Endothelial cell of umbilical vein (primary cell): ENCODE measurements at regions not wholly inside any gene's neighbourhood (a gene's known extent, or its start where the extent isn't known, plus 50 kb on each side); places are given as distances from the start of the nearest gene placed in this dataset.

Source experiments
- BruUV-seq: library from RNA; stranded (reverse); fragments of 400-500 nt; replicated peaks from 2 replicates; lab custom pipeline; 2021; lab: Mats Ljungman, UMichigan
- CTCF ChIA-PET: fragments of 300-600, 350-600 bp; sonication (Branson Sonifier 250); formaldehyde crosslinking; loops from one replicate; lab custom pipeline; 2021; ENCODE audit warnings: antibody characterized with exemption, inconsistent platforms; lab: Charles Lee
- POLR2A ChIA-PET: fragments of 300-600, 350-600 bp; sonication (Branson Sonifier 250); formaldehyde crosslinking; loops from one replicate; lab custom pipeline; 2021; ENCODE audit warnings: antibody characterized with exemption, inconsistent platforms; lab: Charles Lee
- DNase-seq: peaks from one replicate; pipeline ENCODE4 v3.0.0-alpha.2; 2011; ENCODE audit warnings: low read depth, low spot score
- FAIRE-seq: peaks from 2 replicates; lab custom pipeline; 2011; peaks lifted over from hg19 to GRCh38; lab: Jason Lieb, UNC
- H2AFZ ChIP-seq: 2 replicates; pipeline ENCODE4 v1.6.0; 2012; ENCODE audit warnings: low read depth, low read length, control low read depth, inconsistent platforms
- H3K27ac ChIP-seq: 2 replicates; pipeline ENCODE4 v1.5.1; 2011; ENCODE audit warnings: low read depth, mild to moderate bottlenecking, control low read depth, low read length, moderate library complexity; ENCODE audit not compliant: insufficient read depth
- H3K27me3 ChIP-seq, 2 experiments: 2 replicates each; pipeline versions ENCODE4 v1.6.0 to v1.6.1; 2011; ENCODE audit warnings: low read length in 2 of 2, mixed read lengths in 1 of 2; ENCODE audit not compliant: control insufficient read depth in 2 of 2, insufficient read depth in 2 of 2
- H3K36me3 ChIP-seq, 2 experiments: 2 replicates in 1 of 2; 3 replicates in 1 of 2; pipeline ENCODE4 v1.5.1; 2011; ENCODE audit warnings: low read length in 2 of 2, mild to moderate bottlenecking in 1 of 2, moderate library complexity in 1 of 2; ENCODE audit not compliant: control insufficient read depth in 2 of 2, insufficient read depth in 2 of 2; ENCODE audit errors: extremely low read depth in 1 of 2
- H3K4me1 ChIP-seq: 3 replicates; pipeline ENCODE4 v1.5.1; 2011; ENCODE audit warnings: mild to moderate bottlenecking, low read length; ENCODE audit not compliant: control insufficient read depth, insufficient read depth; ENCODE audit errors: extremely low read depth
- H3K4me2 ChIP-seq: 2 replicates; pipeline ENCODE4 v1.6.1; 2011; ENCODE audit warnings: low read length, control low read depth, mixed read lengths; ENCODE audit not compliant: insufficient read depth
- H3K4me3 ChIP-seq, 3 experiments: fragments of 200-600 bp in 1 of 3; sonication (generic), shearing (Covaris generic) in 1 of 3; replicated peaks in 1 of 3; 2 replicates each; pipeline ENCODE4 v1.5.1; 2011 to 2016; ENCODE audit warnings: control low read depth in 3 of 3, low read length in 3 of 3, mild to moderate bottlenecking in 2 of 3, inconsistent platforms in 1 of 3, low read depth in 1 of 3, moderate library complexity in 1 of 3; ENCODE audit not compliant: insufficient read depth in 1 of 3
- H3K79me2 ChIP-seq: 2 replicates; pipeline ENCODE4 v1.6.0; 2012; ENCODE audit warnings: low read length, inconsistent platforms; ENCODE audit not compliant: control insufficient read depth, insufficient read depth
- H3K9ac ChIP-seq: replicated peaks from 2 replicates; pipeline ENCODE3; 2011; ENCODE audit warnings: low read length, control low read depth; ENCODE audit not compliant: insufficient read depth; ENCODE audit errors: extremely low read depth
- H3K9me1 ChIP-seq: replicated peaks from 3 replicates; pipeline ENCODE4 v1.6.0; 2011; ENCODE audit warnings: mild to moderate bottlenecking, low read length; ENCODE audit not compliant: control insufficient read depth, insufficient read depth; ENCODE audit errors: extremely low read depth
- H3K9me3 ChIP-seq: replicated peaks from 2 replicates; pipeline ENCODE4 v1.5.1; 2012; ENCODE audit warnings: low read length, inconsistent platforms; ENCODE audit not compliant: control insufficient read depth, insufficient read depth
- H4K20me1 ChIP-seq: replicated peaks from 2 replicates; pipeline ENCODE3; 2011; ENCODE audit warnings: mild to moderate bottlenecking, low read length; ENCODE audit not compliant: control insufficient read depth, insufficient read depth; ENCODE audit errors: extremely low read depth
- CTCF ChIP-seq, 2 donors: IDR thresholded peaks; 1 replicate in 1 of 2; 2 replicates in 1 of 2; pipeline ENCODE4 v1.5.1; 2011; ENCODE audit warnings: low read length in 2 of 2, mild to moderate bottlenecking in 2 of 2, moderate library complexity in 2 of 2, control low read depth in 1 of 2, inconsistent platforms in 1 of 2, low read depth in 1 of 2; ENCODE audit not compliant: insufficient read depth in 1 of 2; ENCODE audit errors: extremely low read depth in 1 of 2
- EZH2 ChIP-seq: IDR thresholded peaks from 2 replicates; pipeline ENCODE4 v1.6.1; 2012; ENCODE audit warnings: borderline replicate concordance, low read depth, mild to moderate bottlenecking, moderate library complexity, low read length, inconsistent platforms; ENCODE audit not compliant: severe bottlenecking
- FOS ChIP-seq: IDR thresholded peaks from 2 replicates; pipeline ENCODE4 v1.6.1; 2011; ENCODE audit warnings: mild to moderate bottlenecking, low read length, moderate library complexity, borderline replicate concordance; ENCODE audit not compliant: insufficient read depth
- GATA2 ChIP-seq: IDR thresholded peaks from 2 replicates; pipeline ENCODE4 v1.7.0; 2011; ENCODE audit warnings: low read depth, mild to moderate bottlenecking, moderate library complexity, mixed read lengths, low read length; ENCODE audit not compliant: insufficient read length, insufficient read depth
- JUN ChIP-seq: IDR thresholded peaks from 2 replicates; pipeline ENCODE4 v1.6.1; 2011; ENCODE audit warnings: borderline replicate concordance, low read depth; ENCODE audit not compliant: insufficient read length, insufficient read depth
- MAX ChIP-seq: IDR thresholded peaks from 2 replicates; pipeline ENCODE4 v1.6.1; 2011; ENCODE audit not compliant: insufficient read depth, insufficient read length
- MYC ChIP-seq: IDR thresholded peaks from one replicate; pipeline ENCODE4 v1.6.1; 2011; ENCODE audit warnings: mild to moderate bottlenecking, low read depth, low read length
- POLR2A ChIP-seq: IDR thresholded peaks from 2 replicates; pipeline ENCODE4 v1.6.1; 2012; ENCODE audit warnings: low read depth, mild to moderate bottlenecking, control low read depth, low read length
- POLR2AphosphoS5 ChIP-seq: IDR thresholded peaks from 2 replicates; pipeline ENCODE4 v1.6.1; 2012; ENCODE audit warnings: low read depth, mild to moderate bottlenecking, control low read depth, low read length, moderate library complexity; ENCODE audit not compliant: insufficient read depth
- dilution Hi-C: fragments of 300-500 bp; cut with MboI; formaldehyde crosslinking; loops from one replicate; pipeline ENCODE4 v1.15.0; 2019; ENCODE audit warnings: low sequenced_read_pairs; ENCODE audit not compliant: extremely low pct_ligation_motif_present
- intact Hi-C: fragments of 100-400 bp; cut with micrococcal nuclease; formaldehyde crosslinking; loops from one replicate; pipeline ENCODE4 v1.10.0; 2022

GRCh38 chr13:89279374-89279773, 1608.2 kb downstream of the SLITRK5 start:
- Histone ChIP-seq H2AFZ (no peak overlapping the region), H3K27me3 (no peaks in the 10 kb centered on the region), H3K4me2 (no peak overlapping the region), H3K4me1 (no peaks in the 10 kb centered on the region), H3K27ac (no peak overlapping the region), H3K79me2 (no peaks in the 10 kb centered on the region), H3K4me3 (no peak overlapping the region), H3K9ac (no peak overlapping the region), H3K36me3 (no peaks in the 10 kb centered on the region), H3K9me1 (no peaks in the 10 kb centered on the region), H4K20me1 (no peaks in the 10 kb centered on the region), H3K9me3 (no peaks in the 10 kb centered on the region)
- TF ChIP-seq CTCF (IDR thresholded peaks at IDR 0.05; ENCODE audit: extremely low read depth in 1 of 2, insufficient read depth in 1 of 2, low read depth in 1 of 2, low read length in 2 of 2), result no peak
- no peak for TF ChIP-seq FOS
- TF ChIP-seq JUN, result no peak
- TF ChIP-seq EZH2, result no peak
- TF ChIP-seq GATA2, result no peak
- TF ChIP-seq POLR2AphosphoS5, result no peak
- TF ChIP-seq MAX, result no peak
- TF ChIP-seq MYC, result no peak
- no peak for TF ChIP-seq POLR2A
- FAIRE-seq (no peak), DNase-seq (no peak)
- dilution Hi-C loops, result no loop called here
- ChIA-PET CTCF (no interaction called here), POLR2A (no interaction called here)
- intact Hi-C loops, result no loop called here
- no TSS peak for BruUV-seq
